Osteoblast (primary cell): ENCODE measurements at regions not wholly inside any gene's neighbourhood (a gene's known extent, or its start where the extent isn't known, plus 50 kb on each side); places are given as distances from the start of the nearest gene placed in this dataset.

ENCODE experiments used
- DNase-seq: peaks from one replicate; pipeline ENCODE4 v3.0.0; 2011; ENCODE audit warnings: low spot score, mixed read lengths; ENCODE audit not compliant: insufficient read length; ENCODE audit errors: missing footprints
- H2AFZ ChIP-seq: 2 replicates; pipeline ENCODE4 v1.6.0; 2011; ENCODE audit warnings: mild to moderate bottlenecking, low read length
- H3K27ac ChIP-seq: 2 replicates; pipeline ENCODE4 v1.5.1; 2011; ENCODE audit warnings: mild to moderate bottlenecking, low read depth, low read length, moderate library complexity
- H3K27me3 ChIP-seq: 2 replicates; pipeline ENCODE4 v1.6.0; 2012; ENCODE audit warnings: mild to moderate bottlenecking, control low read depth, inconsistent platforms, low read length, moderate library complexity; ENCODE audit not compliant: insufficient read depth
- H3K36me3 ChIP-seq: 2 replicates; pipeline ENCODE4 v1.5.1; 2011; ENCODE audit warnings: mild to moderate bottlenecking, low read length, control low read depth, moderate library complexity; ENCODE audit not compliant: insufficient read depth
- H3K4me1 ChIP-seq: 2 replicates; pipeline ENCODE4 v1.5.1; 2011; ENCODE audit warnings: mild to moderate bottlenecking, low read length, control low read depth, moderate library complexity; ENCODE audit not compliant: insufficient read depth
- H3K4me2 ChIP-seq: 2 replicates; pipeline ENCODE4 v1.6.0; 2011; ENCODE audit warnings: mild to moderate bottlenecking, low read length; ENCODE audit not compliant: insufficient read depth
- H3K4me3 ChIP-seq: fragments of 200-600 bp; sonication (generic); 3 replicates; pipeline ENCODE4 v1.5.1; 2012; ENCODE audit warnings: mild to moderate bottlenecking, low read length, inconsistent platforms; ENCODE audit not compliant: insufficient read depth
- H3K79me2 ChIP-seq: 2 replicates; pipeline ENCODE4 v1.6.0; 2012; ENCODE audit warnings: mild to moderate bottlenecking, low read length, control low read depth, inconsistent platforms; ENCODE audit not compliant: insufficient read depth
- H3K9me3 ChIP-seq: 2 replicates; pipeline ENCODE4 v1.5.1; 2011; ENCODE audit warnings: low read depth, low read length, control low read depth
- H4K20me1 ChIP-seq: 2 replicates; pipeline ENCODE4 v1.6.0; 2012; ENCODE audit warnings: mild to moderate bottlenecking, low read length, control low read depth; ENCODE audit not compliant: insufficient read depth
- TF ChIP-seq, protein P1 (sequence below): IDR thresholded peaks from 2 replicates; pipeline ENCODE4 v1.5.1; 2011; ENCODE audit warnings: mild to moderate bottlenecking, low read depth, low read length, moderate library complexity; ENCODE audit errors: extremely low read depth

DNA sequence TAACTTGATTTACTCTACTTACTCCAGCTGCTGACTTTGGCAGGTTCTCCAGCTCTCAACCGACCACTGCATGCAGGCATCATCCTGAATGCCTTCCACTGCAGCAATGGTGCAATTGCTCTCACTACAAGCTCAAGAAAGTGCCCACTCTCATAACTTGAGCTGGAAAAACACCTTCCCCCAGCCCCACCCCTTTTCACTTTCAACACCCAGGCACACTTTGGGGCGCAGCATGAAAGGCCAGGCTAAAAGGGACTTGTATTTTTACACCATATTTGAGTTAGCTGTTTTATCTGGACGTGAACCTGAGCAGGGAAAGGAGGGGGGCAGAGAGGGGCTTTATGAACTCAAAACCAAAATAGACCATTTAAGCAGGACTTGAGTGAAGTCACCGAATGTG, 274.5 kb downstream of the RAB28 start:
- no peaks in the 10 kb centered on the region for H3K4me1 ChIP-seq
- H3K9me3 ChIP-seq: no peaks in the 10 kb centered on the region
- no peak overlapping the region for H3K4me3 ChIP-seq
- no peak overlapping the region for H3K4me2 ChIP-seq
- no peaks in the 10 kb centered on the region for H3K36me3 ChIP-seq
- H2AFZ ChIP-seq: no peak overlapping the region
- H3K79me2 ChIP-seq: no peaks in the 10 kb centered on the region
- TF ChIP-seq, protein P1, sequence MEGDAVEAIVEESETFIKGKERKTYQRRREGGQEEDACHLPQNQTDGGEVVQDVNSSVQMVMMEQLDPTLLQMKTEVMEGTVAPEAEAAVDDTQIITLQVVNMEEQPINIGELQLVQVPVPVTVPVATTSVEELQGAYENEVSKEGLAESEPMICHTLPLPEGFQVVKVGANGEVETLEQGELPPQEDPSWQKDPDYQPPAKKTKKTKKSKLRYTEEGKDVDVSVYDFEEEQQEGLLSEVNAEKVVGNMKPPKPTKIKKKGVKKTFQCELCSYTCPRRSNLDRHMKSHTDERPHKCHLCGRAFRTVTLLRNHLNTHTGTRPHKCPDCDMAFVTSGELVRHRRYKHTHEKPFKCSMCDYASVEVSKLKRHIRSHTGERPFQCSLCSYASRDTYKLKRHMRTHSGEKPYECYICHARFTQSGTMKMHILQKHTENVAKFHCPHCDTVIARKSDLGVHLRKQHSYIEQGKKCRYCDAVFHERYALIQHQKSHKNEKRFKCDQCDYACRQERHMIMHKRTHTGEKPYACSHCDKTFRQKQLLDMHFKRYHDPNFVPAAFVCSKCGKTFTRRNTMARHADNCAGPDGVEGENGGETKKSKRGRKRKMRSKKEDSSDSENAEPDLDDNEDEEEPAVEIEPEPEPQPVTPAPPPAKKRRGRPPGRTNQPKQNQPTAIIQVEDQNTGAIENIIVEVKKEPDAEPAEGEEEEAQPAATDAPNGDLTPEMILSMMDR: no peak
- no peaks in the 10 kb centered on the region for H3K27me3 ChIP-seq
- no peaks in the 10 kb centered on the region for H4K20me1 ChIP-seq
- no peak overlapping the region for H3K27ac ChIP-seq
- DNase-seq: no peak

DNA sequence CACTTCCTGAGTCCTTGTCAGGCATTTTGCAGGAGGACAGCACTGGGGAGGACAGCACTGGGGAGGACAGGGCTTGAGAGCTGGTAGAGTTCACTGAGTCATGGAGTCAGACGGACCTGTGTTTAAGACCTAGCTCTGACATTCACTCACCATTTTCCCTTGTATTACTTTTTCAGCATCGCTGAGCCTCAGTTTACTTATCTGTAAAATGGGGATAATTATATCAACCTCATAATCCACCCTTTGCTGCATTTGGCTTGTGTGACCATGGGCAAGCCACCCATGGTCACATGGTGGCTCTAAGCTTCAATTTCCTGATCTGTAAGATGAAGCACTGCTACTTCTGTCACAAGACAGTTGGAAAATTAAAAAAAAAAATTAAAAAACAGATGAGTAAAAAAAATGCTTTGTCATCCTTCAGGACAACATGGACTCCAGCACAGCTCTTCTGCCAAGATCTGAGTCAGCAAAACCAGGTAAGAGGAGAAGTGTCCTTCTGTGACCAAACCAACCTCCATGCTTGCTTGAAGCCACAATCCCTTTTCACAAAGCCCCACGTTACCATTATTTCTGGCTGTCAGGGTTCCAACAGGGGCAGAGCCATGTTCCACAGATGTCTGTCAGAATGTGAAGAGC, 275.5 kb downstream of the RAB28 start:
- Histone ChIP-seq H3K4me2 (no peak overlapping the region), H3K9me3 (no peaks in the 10 kb centered on the region), H3K4me3 (no peak overlapping the region), H4K20me1 (no peaks in the 10 kb centered on the region), H3K36me3 (no peaks in the 10 kb centered on the region), H3K79me2 (no peaks in the 10 kb centered on the region), H3K27ac (no peak overlapping the region), H2AFZ (no peak overlapping the region), H3K27me3 (no peaks in the 10 kb centered on the region), H3K4me1 (no peaks in the 10 kb centered on the region)
- TF ChIP-seq, protein P1: no peak
- no peak for DNase-seq

DNA sequence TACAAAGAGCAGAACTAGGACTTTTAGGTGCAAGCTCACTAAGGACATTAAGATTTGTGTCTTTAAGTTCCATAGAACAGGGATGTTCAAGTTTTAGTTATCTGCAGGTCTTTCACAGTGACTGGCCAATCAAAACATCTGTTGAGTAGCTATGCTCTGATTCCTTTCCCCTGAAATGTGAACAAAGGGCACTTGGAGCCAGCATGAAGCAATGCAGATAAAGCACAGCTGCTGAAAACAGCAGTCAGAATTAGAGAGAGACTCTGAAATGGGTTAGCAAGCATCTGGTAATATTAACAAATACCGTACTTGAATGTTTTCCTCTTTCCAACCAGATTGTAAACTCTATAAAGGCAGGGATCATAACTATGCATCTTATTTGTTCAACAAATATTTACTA, 276.9 kb downstream of the RAB28 start:
- Histone ChIP-seq H4K20me1 (no peaks in the 10 kb centered on the region), H3K36me3 (no peaks in the 10 kb centered on the region), H3K27me3 (no peaks in the 10 kb centered on the region), H3K27ac (no peak overlapping the region), H3K9me3 (no peaks in the 10 kb centered on the region), H2AFZ (no peak overlapping the region), H3K4me3 (no peak overlapping the region), H3K4me1 (no peaks in the 10 kb centered on the region), H3K4me2 (no peak overlapping the region), H3K79me2 (no peaks in the 10 kb centered on the region)
- DNase-seq: no peak
- TF ChIP-seq, protein P1: no peak

DNA sequence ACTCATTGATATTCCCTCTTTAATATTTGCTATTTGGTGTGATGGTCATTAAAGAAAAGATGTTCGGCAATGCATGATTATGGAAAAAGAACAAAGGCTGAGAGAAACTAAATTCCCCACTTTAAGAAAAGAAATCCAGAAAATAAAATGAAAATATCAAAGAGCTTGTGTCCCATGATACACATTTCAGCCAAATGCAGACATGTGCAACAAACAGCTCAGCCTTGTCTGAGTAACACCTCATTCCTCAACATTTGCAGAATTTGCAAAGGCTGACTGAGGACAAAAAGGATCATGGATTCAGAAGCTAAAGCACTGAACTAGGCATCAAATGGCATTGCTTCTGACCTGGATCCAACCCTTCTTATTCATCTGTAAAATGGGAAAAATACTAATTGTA, 281.0 kb downstream of the RAB28 start:
- TF ChIP-seq, protein P1: no peak
- Histone ChIP-seq H3K27ac (no peak overlapping the region), H3K4me2 (no peak overlapping the region), H3K79me2 (no peaks in the 10 kb centered on the region), H2AFZ (no peak overlapping the region), H3K4me3 (no peak overlapping the region), H3K36me3 (no peaks in the 10 kb centered on the region), H3K27me3 (no peaks in the 10 kb centered on the region), H4K20me1 (no peaks in the 10 kb centered on the region), H3K9me3 (no peaks in the 10 kb centered on the region), H3K4me1 (no peaks in the 10 kb centered on the region)
- no peak for DNase-seq
